ENCODE measurements at regions not wholly inside any gene's neighbourhood (a gene's known extent, or its start where the extent isn't known, plus 50 kb on each side); places are given as distances from the start of the nearest gene placed in this dataset.

DNA sequence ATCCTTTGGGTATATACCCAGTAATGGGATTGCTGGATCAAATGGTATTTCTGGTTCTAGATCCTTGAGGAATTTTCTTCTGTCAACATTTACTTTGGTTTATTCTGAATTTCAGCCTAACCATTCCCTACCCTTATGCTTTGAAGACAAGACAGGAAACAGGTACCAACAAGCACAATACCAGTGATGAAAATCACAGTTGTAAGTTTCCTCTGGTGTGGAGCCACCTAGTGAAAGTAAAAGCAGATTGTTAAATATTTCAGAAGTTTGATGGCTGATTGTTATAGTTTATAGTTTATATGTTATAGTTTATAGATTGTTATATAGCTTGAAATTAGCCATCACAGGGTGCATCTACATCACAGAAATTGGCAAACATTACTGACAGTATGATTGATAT is 104.5 kb upstream of the AGA start:
- Histone ChIP-seq H3K4me1 (ENCODE audit: control insufficient read depth in 1 of 2, insufficient read depth in 2 of 2, low read length in 2 of 2) (no peaks in the 10 kb centered on the region), H4K20me1 (ENCODE audit: insufficient read depth) (no peaks in the 10 kb centered on the region), H3K4me3 (replicated peaks in 1 of 2; ENCODE audit: low read depth in 1 of 2, low read length in 2 of 2) (no peak overlapping the region), H3K9me3 (ENCODE audit: control insufficient read depth in 1 of 2, insufficient read depth in 1 of 2, low read depth in 1 of 2, low read length in 2 of 2) (no peaks in the 10 kb centered on the region), H3K4me2 (ENCODE audit: low read length) (no peak overlapping the region), H3K79me2 (ENCODE audit: insufficient read depth, low read length) (no peaks in the 10 kb centered on the region), H3K27me3 (ENCODE audit: insufficient read depth, low read length) (no peaks in the 10 kb centered on the region), H3K9me2 (ENCODE audit: insufficient read depth) (no peaks in the 10 kb centered on the region), H3K9ac (ENCODE audit: low read length) (no peak overlapping the region), H3K27ac (ENCODE audit: low read depth, low read length) (no peak overlapping the region), H2AFZ (ENCODE audit: low read depth, low read length, poor library complexity, severe bottlenecking) (no peak overlapping the region), H3K36me3 (ENCODE audit: control insufficient read depth in 1 of 2, insufficient read depth in 2 of 2, low read length in 2 of 2) (no peaks in the 10 kb centered on the region)
- TF ChIP-seq POLR2A (IDR thresholded peaks at IDR 0.05; ENCODE audit: borderline replicate concordance, extremely low read depth, insufficient read depth, insufficient read length) (no peak), ELF1 (IDR thresholded peaks at IDR 0.05; ENCODE audit: borderline replicate concordance, low read depth) (no peak), SIN3A (IDR thresholded peaks at IDR 0.05; ENCODE audit: low read depth) (no peak), RAD21 (IDR thresholded peaks at IDR 0.05; ENCODE audit: low read depth) (peak; percentile 41)
- TF ChIP-seq, protein P1, sequence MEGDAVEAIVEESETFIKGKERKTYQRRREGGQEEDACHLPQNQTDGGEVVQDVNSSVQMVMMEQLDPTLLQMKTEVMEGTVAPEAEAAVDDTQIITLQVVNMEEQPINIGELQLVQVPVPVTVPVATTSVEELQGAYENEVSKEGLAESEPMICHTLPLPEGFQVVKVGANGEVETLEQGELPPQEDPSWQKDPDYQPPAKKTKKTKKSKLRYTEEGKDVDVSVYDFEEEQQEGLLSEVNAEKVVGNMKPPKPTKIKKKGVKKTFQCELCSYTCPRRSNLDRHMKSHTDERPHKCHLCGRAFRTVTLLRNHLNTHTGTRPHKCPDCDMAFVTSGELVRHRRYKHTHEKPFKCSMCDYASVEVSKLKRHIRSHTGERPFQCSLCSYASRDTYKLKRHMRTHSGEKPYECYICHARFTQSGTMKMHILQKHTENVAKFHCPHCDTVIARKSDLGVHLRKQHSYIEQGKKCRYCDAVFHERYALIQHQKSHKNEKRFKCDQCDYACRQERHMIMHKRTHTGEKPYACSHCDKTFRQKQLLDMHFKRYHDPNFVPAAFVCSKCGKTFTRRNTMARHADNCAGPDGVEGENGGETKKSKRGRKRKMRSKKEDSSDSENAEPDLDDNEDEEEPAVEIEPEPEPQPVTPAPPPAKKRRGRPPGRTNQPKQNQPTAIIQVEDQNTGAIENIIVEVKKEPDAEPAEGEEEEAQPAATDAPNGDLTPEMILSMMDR (IDR thresholded peaks at IDR 0.05 in 2 of 3, conservative IDR thresholded peaks at IDR 0.05 in 1 of 3; ENCODE audit: borderline replicate concordance in 1 of 3, insufficient read depth in 1 of 3, low read depth in 2 of 3, low read length in 2 of 3), result 0 out of 6 replicates have a peak, but pooled peaks of 1 of the 3 experiments have one; percentile 21
- TF ChIP-seq, protein P2, sequence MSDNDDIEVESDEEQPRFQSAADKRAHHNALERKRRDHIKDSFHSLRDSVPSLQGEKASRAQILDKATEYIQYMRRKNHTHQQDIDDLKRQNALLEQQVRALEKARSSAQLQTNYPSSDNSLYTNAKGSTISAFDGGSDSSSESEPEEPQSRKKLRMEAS (IDR thresholded peaks at IDR 0.05), result no peak
- no peak for DNase-seq (ENCODE audit: low read depth, low spot score)
- BruUV-seq (replicated peaks), result no TSS peak
- ChIA-PET CTCF (no interaction called here), POLR2A (no interaction called here), RAD21 (ENCODE audit: low non-redundant PET in 1 of 2, low total read pairs in 2 of 2, uncharacterized antibody in 2 of 2, unreplicated experiment in 2 of 2) (no interaction called here)
- ATAC-seq, result no peak
- intact Hi-C loops (cut with micrococcal nuclease), result no loop called here

DNA sequence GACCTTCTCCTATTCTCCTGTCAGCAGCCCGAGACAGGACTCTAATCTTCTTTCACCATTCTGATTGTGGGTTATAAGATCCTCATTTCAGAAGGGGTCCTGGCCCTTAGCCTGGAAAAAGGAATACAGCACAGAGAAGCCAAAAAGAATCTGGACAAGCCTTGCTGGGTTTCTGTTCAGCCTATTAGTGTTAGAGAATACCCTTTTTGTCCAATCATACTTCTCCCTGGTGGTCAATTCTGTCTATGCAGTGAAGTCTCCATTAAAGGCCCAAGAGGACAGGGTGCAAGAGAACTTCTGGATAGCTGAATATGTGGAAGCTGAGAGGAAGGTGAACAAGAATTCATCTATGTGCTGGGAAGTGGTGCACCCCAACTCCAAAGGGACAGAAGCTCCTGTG is 105.7 kb upstream of the AGA start:
- Histone ChIP-seq H3K79me2 (ENCODE audit: insufficient read depth, low read length) (no peaks in the 10 kb centered on the region), H3K9ac (ENCODE audit: low read length) (no peak overlapping the region), H3K4me1 (ENCODE audit: control insufficient read depth in 1 of 2, insufficient read depth in 2 of 2, low read length in 2 of 2) (no peaks in the 10 kb centered on the region), H3K27me3 (ENCODE audit: insufficient read depth, low read length) (no peaks in the 10 kb centered on the region), H3K4me3 (replicated peaks in 1 of 2; ENCODE audit: low read depth in 1 of 2, low read length in 2 of 2) (no peak overlapping the region), H3K36me3 (ENCODE audit: control insufficient read depth in 1 of 2, insufficient read depth in 2 of 2, low read length in 2 of 2) (no peaks in the 10 kb centered on the region), H3K9me2 (ENCODE audit: insufficient read depth) (no peaks in the 10 kb centered on the region), H4K20me1 (ENCODE audit: insufficient read depth) (no peaks in the 10 kb centered on the region), H3K4me2 (ENCODE audit: low read length) (no peak overlapping the region), H3K9me3 (ENCODE audit: control insufficient read depth in 1 of 2, insufficient read depth in 1 of 2, low read depth in 1 of 2, low read length in 2 of 2) (no peaks in the 10 kb centered on the region), H2AFZ (ENCODE audit: low read depth, low read length, poor library complexity, severe bottlenecking) (peak overlapping the region; percentile 32), H3K27ac (ENCODE audit: low read depth, low read length) (no peak overlapping the region)
- no peak for DNase-seq (ENCODE audit: low read depth, low spot score)
- ChIA-PET CTCF (interaction anchor here (0.7 kb wide), 1 partner anchor 10 kb away, joined by 3 read pairs; no protein-coding TSS in a partner anchor), POLR2A (no interaction called here), RAD21 (ENCODE audit: low non-redundant PET in 1 of 2, low total read pairs in 2 of 2, uncharacterized antibody in 2 of 2, unreplicated experiment in 2 of 2) (no interaction called here)
- intact Hi-C loops (cut with micrococcal nuclease), result no loop called here
- ATAC-seq, result peak; percentile 46; the same call in 1 of the 2 replicates
- no TSS peak for BruUV-seq (replicated peaks)
- no peak for TF ChIP-seq EGR1 (IDR thresholded peaks at IDR 0.05; ENCODE audit: low read depth)
- TF ChIP-seq, protein P1 (IDR thresholded peaks at IDR 0.05 in 2 of 3, conservative IDR thresholded peaks at IDR 0.05 in 1 of 3; ENCODE audit: borderline replicate concordance in 1 of 3, insufficient read depth in 1 of 3, low read depth in 2 of 3, low read length in 2 of 3), result 0 out of 6 replicates have a peak, but pooled peaks of 1 of the 3 experiments have one; percentile 6
- TF ChIP-seq, protein P3, sequence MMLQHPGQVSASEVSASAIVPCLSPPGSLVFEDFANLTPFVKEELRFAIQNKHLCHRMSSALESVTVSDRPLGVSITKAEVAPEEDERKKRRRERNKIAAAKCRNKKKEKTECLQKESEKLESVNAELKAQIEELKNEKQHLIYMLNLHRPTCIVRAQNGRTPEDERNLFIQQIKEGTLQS (IDR thresholded peaks at IDR 0.05), result no peak
- TF ChIP-seq FOSL1 (IDR thresholded peaks at IDR 0.05; ENCODE audit: low read depth), result no peak
- no peak for TF ChIP-seq ZNF274 (IDR thresholded peaks at IDR 0.05; ENCODE audit: low read depth, low read length)

Measured in HCT116 (cell line).